Cardiac muscle cell (in vitro differentiated cells and primary cell): ENCODE measurements at regions not wholly inside any gene's neighbourhood (a gene's known extent, or its start where the extent isn't known, plus 50 kb on each side); places are given as distances from the start of the nearest gene placed in this dataset.
A peak's percentile ranks its signal among the peaks of the same experiment; 100 is the strongest.
"Not testable (repeated sequence)": the region's sequence is repeated elsewhere in the genome, so short reads cannot be mapped to it uniquely, and the experiment has no call there.

Experiments
- DNase-seq, 2 donors: peaks; one replicate each; pipeline versions ENCODE4 v3.0.0 to v3.0.0-alpha.2; 2010 to 2017; ENCODE audit warnings: low read depth in 1 of 2, low spot score in 1 of 2
- H3K27ac ChIP-seq: fragments of 200-600 bp; sonication (generic); 2 replicates; pipeline ENCODE4 v1.5.1; 2016
- H3K27me3 ChIP-seq: fragments of 200-600 bp; sonication (generic); 2 replicates; pipeline ENCODE4 v1.6.0; 2016; ENCODE audit warnings: control low read depth
- H3K36me3 ChIP-seq: fragments of 200-600 bp; sonication (generic); 2 replicates; pipeline ENCODE4 v1.5.1; 2016; ENCODE audit warnings: control low read depth
- H3K4me1 ChIP-seq: fragments of 200-600 bp; sonication (generic); 2 replicates; pipeline ENCODE4 v1.8.1; 2017; ENCODE audit warnings: low read depth, mild to moderate bottlenecking, mixed run types
- H3K4me3 ChIP-seq: fragments of 200-600 bp; sonication (generic); 2 replicates; pipeline ENCODE4 v1.5.1; 2016; ENCODE audit warnings: mild to moderate bottlenecking
- H3K9me3 ChIP-seq: fragments of 200-600 bp; sonication (generic); 2 replicates; pipeline ENCODE4 v1.5.1; 2017; ENCODE audit warnings: low read depth, mild to moderate bottlenecking, control low read depth
- TF ChIP-seq, protein P1 (sequence below): IDR thresholded peaks from 2 replicates; pipeline ENCODE4 v1.5.1; 2012; ENCODE audit warnings: low read depth, mild to moderate bottlenecking, low read length

DNA sequence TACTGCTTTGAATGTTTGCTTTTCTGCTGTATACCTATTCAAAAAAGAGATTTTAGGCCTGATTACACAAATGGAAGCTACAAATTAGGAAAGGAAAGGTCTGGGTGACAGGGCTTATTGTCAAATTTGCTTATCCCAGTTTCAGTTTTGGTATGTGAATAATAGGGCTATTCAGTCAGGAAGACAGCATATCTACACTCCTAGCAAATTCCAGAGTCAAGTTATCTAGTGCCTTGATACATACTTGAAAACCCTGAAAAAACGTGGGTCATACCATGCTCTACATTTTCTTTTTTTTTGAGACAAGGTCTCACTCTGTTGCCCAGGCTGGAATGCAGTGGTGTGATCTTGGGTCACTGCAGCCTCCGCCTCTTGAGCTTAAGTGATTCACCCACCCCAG is 59.2 kb upstream of the CCDC180 start:
- H3K36me3 ChIP-seq, H3K9me3 ChIP-seq, H3K27ac ChIP-seq, H3K4me3 ChIP-seq, H3K4me1 ChIP-seq, H3K27me3 ChIP-seq: not testable (repeated sequence)
- DNase-seq = peak in 1 of 2 donors; percentile 47

DNA sequence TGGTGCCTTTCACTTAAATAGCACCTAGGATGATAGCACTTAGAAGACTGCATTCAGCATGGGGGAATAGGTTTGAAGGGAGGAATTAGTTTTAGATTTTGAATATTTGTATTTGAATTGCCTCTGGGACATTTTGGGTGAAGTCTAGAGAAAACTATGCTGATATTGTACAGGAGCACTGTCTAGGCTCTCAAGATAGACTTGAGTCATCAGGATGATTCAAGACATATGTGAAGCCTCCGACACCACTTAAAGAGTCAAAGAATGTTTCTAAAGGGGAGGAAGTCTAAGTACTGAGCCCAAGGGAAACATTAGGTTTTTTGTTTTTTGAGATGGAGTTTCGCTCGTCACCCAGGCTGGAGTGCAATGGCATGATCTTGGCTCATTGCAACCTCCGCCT is 63.9 kb upstream of the CCDC180 start:
- TF ChIP-seq, protein P1, sequence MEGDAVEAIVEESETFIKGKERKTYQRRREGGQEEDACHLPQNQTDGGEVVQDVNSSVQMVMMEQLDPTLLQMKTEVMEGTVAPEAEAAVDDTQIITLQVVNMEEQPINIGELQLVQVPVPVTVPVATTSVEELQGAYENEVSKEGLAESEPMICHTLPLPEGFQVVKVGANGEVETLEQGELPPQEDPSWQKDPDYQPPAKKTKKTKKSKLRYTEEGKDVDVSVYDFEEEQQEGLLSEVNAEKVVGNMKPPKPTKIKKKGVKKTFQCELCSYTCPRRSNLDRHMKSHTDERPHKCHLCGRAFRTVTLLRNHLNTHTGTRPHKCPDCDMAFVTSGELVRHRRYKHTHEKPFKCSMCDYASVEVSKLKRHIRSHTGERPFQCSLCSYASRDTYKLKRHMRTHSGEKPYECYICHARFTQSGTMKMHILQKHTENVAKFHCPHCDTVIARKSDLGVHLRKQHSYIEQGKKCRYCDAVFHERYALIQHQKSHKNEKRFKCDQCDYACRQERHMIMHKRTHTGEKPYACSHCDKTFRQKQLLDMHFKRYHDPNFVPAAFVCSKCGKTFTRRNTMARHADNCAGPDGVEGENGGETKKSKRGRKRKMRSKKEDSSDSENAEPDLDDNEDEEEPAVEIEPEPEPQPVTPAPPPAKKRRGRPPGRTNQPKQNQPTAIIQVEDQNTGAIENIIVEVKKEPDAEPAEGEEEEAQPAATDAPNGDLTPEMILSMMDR = no peak
- no peak overlapping the region for H3K4me3 ChIP-seq
- no peak overlapping the region for H3K27ac ChIP-seq
- no peaks in the 10 kb centered on the region for H3K4me1 ChIP-seq
- no peak for DNase-seq
- no peaks in the 10 kb centered on the region for H3K27me3 ChIP-seq
- no peaks in the 10 kb centered on the region for H3K9me3 ChIP-seq
- no peaks in the 10 kb centered on the region for H3K36me3 ChIP-seq

DNA sequence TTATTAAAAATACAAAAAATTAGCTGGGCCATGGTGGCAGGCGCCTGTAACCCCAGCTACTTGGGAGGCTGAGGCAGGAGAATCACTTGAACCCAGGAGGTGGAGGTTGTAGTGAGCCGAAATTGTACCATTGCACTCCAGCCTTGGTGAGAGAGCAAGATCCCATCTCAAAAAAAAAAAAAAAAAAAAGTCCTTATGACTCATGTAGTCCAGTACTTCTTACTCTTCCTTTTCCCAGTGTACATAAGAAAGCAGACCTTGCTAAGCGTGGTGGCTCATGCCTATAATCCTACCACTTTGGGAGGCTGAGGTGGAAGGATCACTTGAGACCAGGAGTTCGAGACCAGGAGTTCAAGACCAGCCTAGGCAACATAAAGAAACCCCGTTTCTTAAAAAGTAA is 66.0 kb upstream of the CCDC180 start:
- DNase-seq, H3K4me3 ChIP-seq, H3K27me3 ChIP-seq, H3K4me1 ChIP-seq, H3K36me3 ChIP-seq, H3K9me3 ChIP-seq, H3K27ac ChIP-seq: not testable (repeated sequence)

DNA sequence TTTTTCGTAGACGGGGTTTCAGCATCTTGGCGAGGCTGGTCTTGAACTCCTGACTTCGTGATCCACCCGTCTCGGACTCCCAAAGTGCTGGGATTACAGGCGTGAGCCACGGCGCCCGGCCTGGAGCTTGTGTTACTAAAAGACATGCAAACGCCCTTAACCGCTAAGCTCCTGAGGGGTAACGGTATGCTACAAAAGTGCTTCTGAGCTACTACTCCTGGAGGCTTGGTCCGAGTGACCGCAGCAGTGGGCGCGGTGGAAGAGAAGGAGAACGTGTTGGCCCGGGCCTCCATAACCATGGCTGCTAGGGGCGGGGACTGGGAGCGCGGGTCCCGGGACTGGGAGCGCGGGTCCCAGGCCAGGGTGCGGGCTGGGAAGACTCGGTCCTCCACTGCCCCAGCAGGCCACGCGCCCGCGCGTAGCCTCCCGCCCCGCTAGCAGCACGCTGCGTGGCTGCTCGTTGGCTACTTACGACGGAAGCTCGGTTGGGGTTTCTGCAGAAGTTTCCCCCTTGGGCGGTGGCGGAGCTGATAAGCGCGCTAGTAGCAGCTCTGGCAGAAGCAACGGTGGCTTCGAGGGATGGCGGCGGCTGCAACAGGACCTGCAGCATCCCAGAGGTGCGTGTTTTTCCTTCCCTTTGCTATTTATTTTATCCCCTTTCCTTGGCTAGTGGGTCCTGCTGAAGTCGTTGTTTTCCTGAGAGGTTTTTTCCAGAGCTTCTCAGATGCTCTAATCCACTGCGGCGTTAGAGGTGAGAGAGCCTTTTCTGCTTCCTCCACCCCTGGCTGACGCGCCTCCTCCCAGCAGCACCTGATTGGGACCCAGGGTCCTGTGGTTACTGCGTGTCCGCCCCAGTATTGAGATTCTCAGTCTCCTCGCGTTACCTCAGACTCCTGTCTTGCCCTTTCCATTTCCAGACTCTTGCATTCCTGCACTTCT is 69.2 kb upstream of the CCDC180 start:
- peak; percentile 89 to 93 for DNase-seq
- TF ChIP-seq, protein P1 = no peak
- Histone ChIP-seq H3K36me3 (no peaks in the 10 kb centered on the region), H3K9me3 (no peaks in the 10 kb centered on the region), H3K27ac (peak overlapping the region; percentile 84), H3K4me1 (no peaks in the 10 kb centered on the region), H3K4me3 (peak overlapping the region; percentile 80), H3K27me3 (no peaks in the 10 kb centered on the region)

DNA sequence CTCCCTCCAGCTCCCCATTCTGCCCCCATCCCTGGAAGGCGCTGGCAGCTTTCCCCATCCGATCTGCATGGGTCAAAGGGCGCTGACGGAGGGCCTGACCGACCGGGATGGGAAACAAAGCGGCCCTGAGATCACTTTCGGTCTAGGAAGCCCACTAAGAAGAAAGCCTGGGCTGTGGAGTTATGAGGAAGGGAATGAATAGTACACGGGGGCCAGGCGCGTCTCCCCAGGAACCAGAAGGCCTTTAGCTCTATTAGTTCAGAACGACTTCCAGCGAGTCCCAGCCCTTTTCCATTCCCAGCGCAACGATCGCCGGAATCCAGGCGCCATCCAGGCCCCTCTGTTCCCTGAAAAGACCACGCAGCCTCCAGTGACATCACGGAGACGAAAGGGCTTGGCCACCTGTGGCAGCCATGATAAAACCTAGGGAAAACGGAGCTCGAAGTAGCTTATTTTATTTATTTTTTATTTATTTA is 70.1 kb upstream of the CCDC180 start:
- TF ChIP-seq, protein P1 = no peak
- Histone ChIP-seq H3K9me3 (no peaks in the 10 kb centered on the region), H3K27me3 (no peaks in the 10 kb centered on the region), H3K4me3 (peak overlapping the region; percentile 80), H3K27ac (peak overlapping the region; percentile 84), H3K36me3 (no peaks in the 10 kb centered on the region), H3K4me1 (no peaks in the 10 kb centered on the region)
- peak in 1 of 2 donors; percentile 13 for DNase-seq

DNA sequence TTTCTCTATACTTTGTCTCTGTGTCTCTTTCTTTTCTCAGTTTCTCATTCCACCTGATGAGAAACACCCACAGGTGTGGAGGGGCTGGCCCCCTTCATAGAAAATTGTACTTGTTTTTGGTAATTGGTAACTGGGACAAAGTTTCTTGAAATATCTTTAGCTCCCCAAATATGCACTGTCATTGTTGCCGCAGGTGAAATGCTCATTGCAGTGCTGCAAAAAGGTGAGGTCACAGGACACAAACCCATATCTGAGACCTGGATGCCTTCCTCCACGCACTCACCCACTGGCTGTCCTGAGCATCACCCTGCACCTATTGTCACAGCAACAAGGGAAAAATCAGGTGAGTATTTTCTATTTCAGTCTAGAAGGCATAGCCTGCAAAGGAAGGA is 74.5 kb upstream of the CCDC180 start:
- not testable (repeated sequence) for DNase-seq, H3K36me3 ChIP-seq, H3K4me3 ChIP-seq

DNA sequence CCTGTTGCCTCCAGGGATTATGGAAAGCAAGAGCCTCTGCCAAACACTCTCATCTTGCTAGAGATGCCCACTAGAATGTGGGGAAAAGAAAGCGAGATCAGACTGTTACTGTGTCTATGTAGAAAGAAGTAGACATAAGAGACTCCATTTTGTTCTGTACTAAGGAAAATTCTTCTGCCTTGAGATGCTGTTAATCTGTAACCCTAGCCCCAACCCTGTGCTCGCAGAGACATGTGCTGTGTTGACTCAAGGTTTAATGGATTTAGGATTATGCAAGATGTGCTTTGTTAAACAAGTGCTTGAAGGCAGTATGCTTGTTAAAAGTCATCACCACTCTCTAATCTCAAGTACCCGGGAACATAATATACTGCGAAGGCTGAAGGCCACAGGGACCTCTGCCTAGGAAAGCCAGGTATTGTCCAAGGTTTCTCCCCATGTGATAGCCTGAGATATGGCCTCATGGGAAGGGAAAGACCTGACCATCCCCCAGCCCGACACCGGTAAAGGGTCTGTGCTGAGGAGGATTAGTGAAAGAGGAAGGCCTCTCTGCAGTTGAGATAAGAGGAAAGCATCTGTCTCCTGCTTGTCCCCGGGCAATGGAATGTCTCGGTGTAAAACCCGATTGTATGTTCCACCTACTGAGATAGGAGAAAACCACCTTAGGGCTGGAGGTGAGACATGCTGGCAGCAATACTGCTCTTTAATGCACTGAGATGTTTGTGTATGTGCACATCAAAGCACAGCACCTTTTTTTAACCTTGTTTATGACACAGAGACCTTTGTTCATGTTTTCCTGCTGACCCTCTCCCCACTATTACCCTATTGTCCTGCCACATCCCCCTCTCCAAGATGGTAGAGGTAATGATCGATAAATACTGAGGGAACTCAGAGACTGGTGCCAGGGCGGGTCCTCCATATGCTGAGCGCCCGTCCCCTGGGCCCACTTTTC is 75.1 kb upstream of the CCDC180 start:
- H3K4me1 ChIP-seq, DNase-seq: not testable (repeated sequence)

More for the DNA sequence above, 74.5 kb upstream of the CCDC180 start:
- H3K27me3 ChIP-seq, H3K27ac ChIP-seq, H3K9me3 ChIP-seq, H3K4me1 ChIP-seq: not testable (repeated sequence)

DNA sequence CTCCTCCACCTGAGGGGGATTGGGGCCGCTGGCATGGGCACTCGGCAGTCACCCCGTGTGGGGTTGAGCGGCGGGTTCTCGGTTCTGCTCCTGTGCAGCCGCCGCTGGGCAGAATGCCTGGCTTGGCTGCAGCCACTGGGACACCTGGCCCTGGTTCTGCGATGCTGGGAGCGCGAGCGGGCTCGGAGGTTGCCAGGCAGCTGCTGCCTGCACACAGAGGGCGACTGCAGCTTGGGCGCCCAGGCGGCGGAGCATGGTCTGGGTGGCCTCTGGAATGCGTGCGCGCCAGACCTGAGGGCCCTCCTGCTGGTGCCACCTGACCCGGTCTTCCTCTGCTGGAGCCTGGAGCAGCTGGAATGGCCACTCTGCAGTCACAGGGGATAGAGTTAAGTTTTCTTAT is 85.1 kb upstream of the CCDC180 start:
- H3K36me3 ChIP-seq, H3K27ac ChIP-seq, H3K4me1 ChIP-seq, H3K9me3 ChIP-seq: not testable (repeated sequence)
- H3K4me3 ChIP-seq = peak overlapping the region; percentile 24
- DNase-seq = peak in 1 of 2 donors; percentile 11
- H3K27me3 ChIP-seq = peaks cover 83% of the 10 kb centered on the region

More for the DNA sequence above, 75.1 kb upstream of the CCDC180 start:
- H3K36me3 ChIP-seq, H3K9me3 ChIP-seq, H3K27me3 ChIP-seq, H3K27ac ChIP-seq, H3K4me3 ChIP-seq: not testable (repeated sequence)
